Psoas muscle (tissue), 7 donors: ENCODE measurements at regions not wholly inside any gene's neighbourhood (a gene's known extent, or its start where the extent isn't known, plus 50 kb on each side); places are given as distances from the start of the nearest gene placed in this dataset.

ENCODE experiments used
- ATAC-seq, 4 donors: fragments of 200-7000 bp; cut with Tn5 transposase; one replicate each; pipeline ENCODE4 v1.9.1; 2020; ENCODE audit warnings: moderate library complexity in 3 of 4, mild to moderate bottlenecking in 2 of 4
- DNase-seq, 2 donors: peaks; one replicate each; pipeline ENCODE4 v3.0.0-alpha.2; 2020
- H3K27ac ChIP-seq: fragments of 200-600 bp; one replicate; pipeline ENCODE4 v1.8.0; 2022
- H3K27me3 ChIP-seq, 3 donors: fragments of 200-600 bp in 1 of 3; one replicate each; pipeline versions ENCODE4 v1.6.1 to v1.8.0; 2013 to 2022; ENCODE audit warnings: low read length in 2 of 3, mild to moderate bottlenecking in 2 of 3, moderate library complexity in 1 of 3; ENCODE audit not compliant: insufficient read depth in 3 of 3
- H3K36me3 ChIP-seq, 2 donors: fragments of 200-600 bp in 1 of 2; one replicate each; pipeline versions ENCODE4 v1.6.1 to v1.8.0; 2013 to 2022; ENCODE audit warnings: low read depth in 1 of 2, mild to moderate bottlenecking in 1 of 2, moderate library complexity in 1 of 2; ENCODE audit not compliant: insufficient read depth in 1 of 2
- H3K4me1 ChIP-seq: fragments of 200-600 bp; one replicate; pipeline ENCODE4 v1.8.0; 2022
- H3K4me3 ChIP-seq: fragments of 200-600 bp; one replicate; pipeline ENCODE4 v1.8.0; 2022; ENCODE audit warnings: mild to moderate bottlenecking
- H3K9me3 ChIP-seq: fragments of 200-600 bp; one replicate; pipeline ENCODE4 v1.8.0; 2022
- CTCF ChIP-seq: fragments of 200-600 bp; IDR thresholded peaks from one replicate; pipeline ENCODE4 v1.8.0; 2022; ENCODE audit warnings: antibody characterized with exemption
- WGBS, 3 donors: extraction: QIAGEN DNeasy Blood & Tissue Kit; methylation state at CpG; one replicate each; pipeline versions ENCODE4 v1.1.6 to v1.1.7; 2013; 5-methylcytosine and 5-hydroxymethylcytosine counted together
- intact Hi-C, 2 donors: fragments of 100-400 bp; cut with DNase I; formaldehyde crosslinking; loops; one replicate each; pipeline versions ENCODE4 v1.11.0 to v1.14.2; 2022
- donor health status: healthy with polysubstance abuse.
- donor health status: DM: no; HTN: no; CAD: no; lungs with moderate emphysema.
- donor health status: Bipolar disorder and iron deficiency.
- donor health status: healthy.
- donor health status: DM: yes; HTN: yes; CAD: no.
- donor health status: DM: no; HTN: no; CAD: no.
- donor health status: DM: yes; HTN: yes; CAD: no.

- no peaks in the 10 kb centered on the region for H3K36me3 ChIP-seq
- intact Hi-C loops, result no loop called here
- DNase-seq (no peak), ATAC-seq (no peak)
- no peaks in the 10 kb centered on the region for H3K27me3 ChIP-seq
- H3K27ac ChIP-seq, result no peak overlapping the region
- TF ChIP-seq CTCF, result no peak
- H3K4me3 ChIP-seq, result no peak overlapping the region
- H3K4me1 ChIP-seq, result no peaks in the 10 kb centered on the region
- no peaks in the 10 kb centered on the region for H3K9me3 ChIP-seq
Observed at GRCh38 chr6:103723438-103724322, 1136.0 kb downstream of the HACE1 start.

GRCh38 chr6:103722683-103723082, 1137.0 kb downstream of the HACE1 start:
- intact Hi-C loops, result no loop called here

GRCh38 chr6:103721923-103722322, 1137.8 kb downstream of the HACE1 start:
- ATAC-seq, result no peak
- Histone ChIP-seq H3K9me3 (no peaks in the 10 kb centered on the region), H3K4me3 (no peak overlapping the region), H3K27ac (no peak overlapping the region), H3K4me1 (no peaks in the 10 kb centered on the region), H3K27me3 (no peaks in the 10 kb centered on the region), H3K36me3 (no peaks in the 10 kb centered on the region)
- no peak for DNase-seq
- WGBS, 3 donors, result 86 to 92% (median 88%) methylated on average over 2 of the region's 2 CpGs
- no peak for TF ChIP-seq CTCF
- intact Hi-C loops, result no loop called here

More at GRCh38 chr6:103722683-103723082, 1137.0 kb downstream of the HACE1 start:
- 43 to 90% (median 59%) methylated on average over 1 of the region's 1 CpG for WGBS, 3 donors
- Histone ChIP-seq H3K27ac (no peak overlapping the region), H3K4me3 (no peak overlapping the region), H3K9me3 (no peaks in the 10 kb centered on the region), H3K27me3 (no peaks in the 10 kb centered on the region), H3K36me3 (no peaks in the 10 kb centered on the region), H3K4me1 (no peaks in the 10 kb centered on the region)
- DNase-seq (no peak), ATAC-seq (no peak)
- no peak for TF ChIP-seq CTCF

- H3K4me3 ChIP-seq, result no peak overlapping the region
- no peaks in the 10 kb centered on the region for H3K36me3 ChIP-seq
- no peaks in the 10 kb centered on the region for H3K27me3 ChIP-seq
- no peaks in the 10 kb centered on the region for H3K9me3 ChIP-seq
- intact Hi-C loops, result no loop called here
- no peak overlapping the region for H3K27ac ChIP-seq
- no peak for TF ChIP-seq CTCF
- ATAC-seq, result no peak
- no peak for DNase-seq
- no peaks in the 10 kb centered on the region for H3K4me1 ChIP-seq
Observed at GRCh38 chr6:103720393-103720792, 1139.3 kb downstream of the HACE1 start.

- Histone ChIP-seq H3K27ac (no peak overlapping the region), H3K4me1 (no peaks in the 10 kb centered on the region), H3K27me3 (no peaks in the 10 kb centered on the region), H3K4me3 (no peak overlapping the region), H3K9me3 (no peaks in the 10 kb centered on the region), H3K36me3 (no peaks in the 10 kb centered on the region)
- intact Hi-C loops, result no loop called here
- no peak for DNase-seq
- no peak for TF ChIP-seq CTCF
- no peak for ATAC-seq
Observed at GRCh38 chr6:103719545-103719944, 1140.2 kb downstream of the HACE1 start.
